GM19467 (cell line): ENCODE measurements at regions not wholly inside any gene's neighbourhood (a gene's known extent, or its start where the extent isn't known, plus 50 kb on each side); places are given as distances from the start of the nearest gene placed in this dataset.
"Not testable (repeated sequence)": the region's sequence is repeated elsewhere in the genome, so short reads cannot be mapped to it uniquely, and the experiment has no call there.

Experiments used
- ATAC-seq: cut with Tn5 transposase; IDR thresholded peaks from one replicate; pipeline ENCODE4 v1.9.1; 2021; ENCODE audit warnings: mild to moderate bottlenecking, moderate library complexity; ENCODE audit not compliant: unreplicated experiment

DNA sequence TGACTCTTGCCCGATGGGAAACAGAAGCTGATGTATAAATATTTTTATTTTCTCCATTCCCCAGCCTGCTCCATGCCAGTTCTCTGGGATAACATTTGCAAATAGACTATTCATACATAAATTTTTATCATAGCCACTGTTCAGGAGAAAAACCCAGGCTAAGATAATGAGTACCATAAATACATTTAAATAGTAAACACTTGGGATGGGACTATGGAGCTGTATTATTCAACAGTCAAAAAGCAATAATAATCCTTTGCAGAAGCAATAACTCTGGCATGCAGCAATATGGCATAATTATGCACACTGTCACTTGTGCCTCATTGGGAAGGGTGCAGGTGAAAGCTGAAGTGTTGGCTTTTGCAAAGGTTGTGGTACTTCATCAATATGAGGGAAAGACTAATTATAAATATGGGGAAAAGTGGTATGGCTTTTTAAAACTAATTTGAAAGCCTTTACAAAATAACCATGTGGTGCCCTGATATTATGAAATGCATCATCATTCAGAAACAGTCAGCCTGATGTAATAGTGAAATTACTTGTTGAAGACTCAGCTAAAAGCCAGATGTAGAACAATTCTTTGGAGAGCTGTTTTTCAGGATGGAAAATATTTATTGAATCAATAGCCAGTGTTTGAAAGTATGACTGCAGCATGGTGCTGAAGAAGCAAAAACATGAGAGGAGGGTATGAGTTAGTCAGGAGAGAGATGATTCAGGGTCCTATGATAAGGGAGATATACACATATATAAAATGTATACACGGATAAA, 2476.7 kb downstream of the PCDH9 start:
- no peak for ATAC-seq

DNA sequence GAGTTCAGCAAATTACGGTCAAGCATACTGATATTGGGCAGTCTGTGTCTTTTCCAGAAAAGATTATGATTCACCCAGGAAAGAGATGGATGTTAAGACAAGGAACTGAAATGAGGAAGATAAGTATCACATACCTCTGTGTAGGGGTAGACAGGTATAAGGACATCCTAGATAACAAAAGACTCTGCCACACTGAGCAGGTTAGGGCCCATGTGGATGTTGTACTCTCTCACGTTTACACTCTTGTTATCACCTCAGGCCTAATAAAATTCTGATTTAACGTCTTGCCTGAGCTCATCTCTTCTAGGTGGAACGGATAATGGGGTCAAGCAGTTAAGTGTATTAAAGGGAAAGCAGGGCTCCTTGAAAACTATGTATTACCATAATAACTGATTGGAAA, 2480.8 kb downstream of the PCDH9 start:
- ATAC-seq = no peak

DNA sequence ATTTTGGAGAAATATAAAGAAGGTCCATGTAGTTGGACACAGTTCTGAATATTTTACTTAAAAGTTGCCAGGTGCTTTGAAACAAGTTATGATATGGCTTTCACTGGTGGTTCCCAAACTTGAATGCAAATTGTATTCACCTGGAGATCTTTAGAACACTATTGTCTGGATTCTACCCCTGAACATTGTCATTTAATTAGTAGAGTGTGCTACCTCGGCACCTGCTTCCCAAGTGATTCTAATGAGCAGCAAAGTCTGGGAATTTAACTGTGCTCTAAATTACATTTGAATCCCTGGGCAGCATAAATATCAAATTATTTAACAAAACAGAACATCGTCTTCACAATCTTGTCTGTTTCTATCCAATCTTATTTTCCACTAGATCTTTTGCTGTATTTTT, 2483.3 kb downstream of the PCDH9 start:
- ATAC-seq = no peak

DNA sequence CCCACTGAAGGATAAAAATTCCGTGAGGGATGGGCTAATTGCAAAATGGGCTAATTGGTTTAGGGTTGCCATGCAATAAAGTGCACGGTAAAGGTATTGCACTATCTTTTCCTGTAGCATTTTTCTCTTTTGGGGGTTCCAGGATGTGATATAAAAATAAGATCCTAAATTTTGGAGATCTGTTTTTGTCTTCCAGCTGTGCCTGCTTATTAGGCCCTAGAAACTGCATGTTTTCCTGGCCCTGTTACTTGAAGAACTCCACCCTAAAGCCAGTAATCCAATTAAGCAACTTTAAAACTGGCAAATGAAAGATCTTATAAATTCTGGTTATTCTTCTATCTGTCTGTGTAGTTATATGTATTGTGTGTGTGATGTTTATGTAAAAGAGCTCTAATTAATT, 2489.6 kb downstream of the PCDH9 start:
- no peak for ATAC-seq

DNA sequence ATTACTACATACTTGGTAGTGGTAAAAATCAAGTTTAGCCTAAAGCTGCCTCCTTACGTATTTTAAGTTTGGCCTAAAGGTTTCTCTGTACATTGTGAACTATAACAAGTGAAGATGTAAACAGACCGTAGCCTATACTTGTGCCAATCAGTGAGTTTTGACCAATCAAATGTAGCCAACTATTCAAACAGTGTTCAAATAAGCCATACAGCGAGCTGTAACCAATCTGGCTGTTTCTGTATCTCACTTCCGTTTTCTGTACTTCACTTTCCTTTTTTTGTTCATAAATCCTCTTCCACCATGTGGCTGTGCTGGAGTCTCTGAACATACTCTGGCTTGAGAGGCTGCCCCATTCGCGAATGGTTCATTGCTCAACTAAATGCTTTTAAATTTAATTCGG, 2504.6 kb downstream of the PCDH9 start:
- no peak for ATAC-seq

DNA sequence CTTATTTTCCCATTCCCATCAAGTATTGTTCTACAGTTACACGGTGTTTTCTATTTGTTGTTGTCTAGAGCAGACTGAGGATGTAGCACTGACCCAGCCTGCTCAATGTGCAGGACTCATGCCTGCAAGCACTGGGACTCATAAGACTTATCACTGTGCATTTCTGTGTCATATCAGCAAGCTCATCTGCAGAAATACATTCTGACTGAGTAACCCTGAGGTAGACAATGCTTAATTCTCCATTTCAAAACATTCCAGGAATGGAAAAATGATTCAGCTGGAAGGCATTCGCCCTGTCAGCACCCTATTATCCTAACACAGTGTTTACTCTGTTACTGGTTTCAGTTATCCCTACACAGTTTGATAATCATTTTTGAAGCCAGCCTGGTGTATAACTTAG, 2506.4 kb downstream of the PCDH9 start:
- ATAC-seq = no peak

DNA sequence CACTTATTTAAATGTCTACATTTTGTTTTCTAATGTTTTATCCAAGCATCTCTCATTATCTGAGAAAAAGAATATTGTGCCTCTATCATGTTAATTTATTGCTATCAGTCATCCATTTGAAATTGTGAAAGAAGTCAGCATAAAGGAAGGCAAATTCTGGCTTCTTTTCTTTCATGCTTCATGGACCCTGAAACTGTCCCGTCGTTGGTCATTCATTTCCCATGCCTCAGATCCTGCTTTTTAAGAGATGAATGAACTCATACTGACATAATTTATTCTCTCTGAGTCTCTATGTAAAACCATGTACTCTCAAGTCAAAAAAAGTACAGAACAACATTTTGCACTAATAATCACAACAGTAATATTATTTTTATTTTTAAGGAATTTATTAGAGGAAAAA, 2512.0 kb downstream of the PCDH9 start:
- ATAC-seq = no peak

DNA sequence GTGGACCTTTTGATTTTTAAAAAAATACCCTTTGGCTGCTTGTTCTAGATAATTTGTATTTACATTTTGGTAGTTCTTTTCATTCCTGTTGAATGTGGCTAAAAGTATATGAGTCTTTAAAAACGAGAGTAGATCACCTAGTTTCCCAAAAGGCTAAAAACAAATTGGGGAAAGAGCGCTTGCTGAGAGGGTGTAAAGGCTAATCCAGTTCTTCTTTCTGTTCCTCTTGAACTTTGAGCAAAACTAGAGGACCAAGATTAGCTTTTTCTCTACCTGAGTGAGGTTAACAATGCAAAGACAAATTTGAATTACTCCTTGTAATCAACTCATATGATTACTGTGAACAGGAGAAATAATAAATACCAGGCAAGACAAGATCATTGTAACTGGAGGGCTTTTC, 2513.2 kb downstream of the PCDH9 start:
- no peak for ATAC-seq

DNA sequence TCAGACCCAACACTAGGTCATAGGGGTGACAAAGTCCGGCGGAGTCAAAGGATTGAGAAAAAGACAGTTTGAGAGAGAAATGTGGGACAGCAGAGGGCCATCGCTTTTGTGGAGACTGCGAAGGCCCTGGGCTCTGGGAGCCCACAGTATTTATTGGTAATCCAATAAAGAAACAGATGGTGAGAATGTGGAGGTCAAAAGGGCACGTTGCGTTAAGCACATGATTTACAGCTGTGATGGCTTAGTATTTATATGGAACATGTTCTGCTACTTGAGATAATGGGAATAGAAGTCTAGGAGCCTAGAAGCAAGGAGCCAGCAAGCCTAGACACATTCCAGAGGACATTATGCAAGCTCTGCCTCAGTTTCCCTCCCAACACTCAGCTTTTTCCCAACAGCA, 2521.1 kb downstream of the PCDH9 start:
- no peak for ATAC-seq

DNA sequence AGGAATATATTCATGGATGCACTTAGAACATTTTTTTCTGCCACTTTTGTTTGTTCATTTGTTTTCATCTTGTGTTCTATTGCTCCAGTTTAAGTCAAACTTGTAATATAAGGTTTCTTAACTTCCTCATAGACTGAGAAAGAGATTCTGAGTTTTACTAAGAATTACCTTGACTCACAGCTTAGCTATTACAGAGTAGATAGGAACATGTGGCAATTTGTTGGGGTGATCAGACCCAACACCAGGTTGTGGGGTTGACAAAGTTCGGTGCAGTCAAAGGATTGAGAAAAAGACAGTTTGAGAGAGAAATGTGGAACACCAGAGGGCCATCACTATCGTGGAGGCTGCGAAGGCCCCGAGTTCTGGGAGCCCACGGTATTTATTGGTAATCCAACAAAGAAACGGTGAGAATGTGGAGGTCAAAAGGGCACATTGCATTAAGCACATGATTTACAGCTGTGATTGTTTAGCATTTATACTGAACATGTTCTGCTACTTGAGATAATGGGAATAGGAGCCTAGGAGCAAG, 2526.0 kb downstream of the PCDH9 start:
- ATAC-seq = no peak

DNA sequence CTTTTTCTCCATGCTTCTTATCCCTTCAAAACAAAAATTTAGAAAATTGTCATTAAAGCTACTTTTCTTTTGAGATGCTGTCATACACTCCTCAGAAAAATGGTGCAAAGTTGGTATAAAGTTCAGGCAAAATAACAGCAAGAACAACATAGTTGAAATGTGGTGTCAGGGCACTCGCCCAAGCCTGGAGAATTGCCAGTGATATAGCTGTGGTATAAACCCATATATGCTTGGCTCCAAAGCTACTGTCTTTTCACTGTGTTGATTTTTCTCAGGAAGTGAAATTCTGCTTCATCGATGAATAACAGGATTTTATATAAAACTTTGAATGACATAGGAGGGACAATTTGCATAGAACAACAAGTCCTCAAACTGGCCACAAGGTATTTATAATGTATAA, 2532.9 kb downstream of the PCDH9 start:
- ATAC-seq = no peak

DNA sequence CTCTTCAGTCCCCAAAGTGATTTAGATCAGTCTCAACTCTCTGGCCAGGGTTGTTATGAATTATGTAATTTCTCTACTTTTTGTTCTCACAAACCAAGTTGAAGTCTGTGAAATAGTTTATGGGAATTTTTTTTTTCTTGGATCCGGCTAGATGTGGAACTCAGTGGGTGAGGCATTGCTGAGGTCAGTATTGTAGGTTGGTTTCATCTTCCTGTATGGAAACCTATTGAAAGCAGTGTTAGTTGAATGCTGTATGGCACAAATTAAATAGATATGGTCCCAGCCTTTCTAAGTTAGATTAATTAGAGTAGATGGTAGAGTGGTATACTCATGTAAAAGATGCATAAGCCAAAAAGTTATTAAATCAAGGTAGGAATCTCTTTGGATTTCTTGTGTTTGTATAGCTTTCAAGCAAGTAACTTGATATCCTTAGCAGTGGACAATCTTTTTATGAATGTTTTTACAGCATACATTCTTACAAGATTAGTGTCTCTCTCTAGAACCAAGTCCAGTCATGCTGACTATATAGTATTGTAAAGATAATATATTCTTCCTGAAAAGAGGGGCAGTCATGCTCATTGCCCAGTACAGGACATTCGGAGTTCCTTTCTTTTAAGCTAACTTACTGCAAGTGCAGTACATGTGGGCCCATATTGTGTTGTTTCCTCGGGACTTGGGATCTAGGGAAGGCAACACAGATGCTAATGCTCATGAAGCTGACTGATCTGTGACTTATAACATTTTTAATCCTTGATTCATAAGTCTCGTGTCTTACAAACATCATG, 2541.1 kb downstream of the PCDH9 start:
- ATAC-seq = no peak

DNA sequence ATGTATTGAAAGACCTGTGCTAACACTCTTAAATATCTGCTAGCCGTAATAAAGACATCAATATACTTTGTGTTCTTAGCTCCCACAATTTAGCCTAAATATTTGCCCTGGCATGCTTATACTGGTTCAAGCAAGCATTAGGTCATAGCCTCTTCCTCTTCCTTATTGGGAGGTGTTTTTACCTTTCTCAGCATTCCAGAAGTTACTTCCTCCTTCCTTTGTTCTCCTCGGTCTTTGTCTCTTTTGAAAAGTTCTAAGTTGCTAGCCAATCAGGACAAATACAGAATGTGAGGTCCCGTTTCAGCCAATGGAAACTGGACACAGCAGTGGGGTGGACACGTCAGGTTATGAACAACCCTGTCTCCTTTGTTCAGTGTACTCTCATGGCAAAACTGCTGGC, 2543.6 kb downstream of the PCDH9 start:
- ATAC-seq = not testable (repeated sequence)

DNA sequence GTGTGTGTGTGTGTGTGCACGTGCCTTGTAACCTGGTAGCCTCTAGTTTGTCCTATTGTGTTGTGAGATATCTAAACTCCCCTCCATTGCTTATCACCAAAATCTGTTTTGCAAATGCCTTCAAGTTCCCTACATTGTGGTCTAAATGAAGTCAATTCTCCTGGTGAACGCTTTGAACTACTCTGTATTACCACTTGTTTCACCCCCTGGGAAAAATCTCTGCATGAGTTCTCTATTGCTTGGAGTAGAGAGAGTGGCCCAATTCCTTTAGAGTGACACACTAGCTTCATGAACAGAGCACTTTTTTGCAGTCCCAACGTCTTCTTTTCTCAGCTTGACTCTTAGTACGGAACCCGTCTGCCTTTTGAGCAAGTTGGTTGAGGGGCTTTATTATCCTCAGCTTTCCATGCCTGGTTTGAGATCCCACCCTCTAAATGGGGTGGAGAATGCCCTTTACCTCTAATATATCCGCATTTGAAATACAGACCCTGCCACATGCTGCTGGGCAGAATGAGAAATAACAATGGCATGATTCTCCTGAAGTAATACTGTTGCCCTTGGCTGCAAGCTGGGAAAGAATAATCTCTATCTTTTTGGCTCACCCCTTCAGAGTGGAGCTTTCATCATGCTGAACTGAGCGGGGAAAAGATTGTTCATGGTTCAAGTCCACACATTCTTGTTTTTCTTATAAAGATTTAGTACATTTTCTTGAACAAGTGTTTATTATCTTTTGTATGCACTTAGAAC, 2545.3 kb downstream of the PCDH9 start:
- ATAC-seq = no peak

DNA sequence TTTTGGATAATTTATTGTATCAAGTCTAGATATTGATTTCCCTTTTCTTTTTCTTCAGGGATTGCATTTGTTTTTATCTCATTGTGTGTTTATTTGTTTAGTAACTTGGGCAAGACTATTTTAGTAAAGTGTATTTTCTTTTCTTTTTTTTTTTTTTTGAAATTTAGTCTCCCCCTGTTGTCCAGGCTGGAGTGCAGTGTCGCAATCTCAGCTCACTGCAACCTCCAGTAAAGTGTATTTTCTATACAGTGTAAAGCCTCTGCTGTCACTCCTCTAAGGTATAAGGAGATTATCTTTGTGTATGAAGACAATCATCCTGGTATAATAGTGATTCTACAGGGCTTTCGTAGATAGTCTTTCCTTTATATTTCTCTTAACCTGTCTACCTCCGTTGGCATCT, 2546.0 kb downstream of the PCDH9 start:
- no peak for ATAC-seq

DNA sequence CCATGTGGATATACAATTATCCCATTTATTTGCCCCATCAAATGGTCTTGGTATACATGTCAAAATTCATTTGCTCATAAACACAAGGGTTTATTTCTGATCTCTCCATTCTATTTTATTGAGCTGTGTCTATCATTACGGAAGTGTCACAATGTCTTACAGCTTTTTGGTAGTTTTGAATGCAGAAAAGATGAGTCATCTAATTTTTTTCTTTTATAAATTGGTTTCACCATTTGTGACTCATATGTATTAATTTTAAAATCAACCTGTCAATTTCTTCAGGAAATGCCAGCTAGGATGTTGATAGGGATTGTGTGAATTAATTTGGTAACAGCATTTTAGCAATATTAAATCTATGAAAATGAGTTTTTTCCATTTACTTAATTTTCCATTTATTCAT, 2549.4 kb downstream of the PCDH9 start:
- no peak for ATAC-seq

DNA sequence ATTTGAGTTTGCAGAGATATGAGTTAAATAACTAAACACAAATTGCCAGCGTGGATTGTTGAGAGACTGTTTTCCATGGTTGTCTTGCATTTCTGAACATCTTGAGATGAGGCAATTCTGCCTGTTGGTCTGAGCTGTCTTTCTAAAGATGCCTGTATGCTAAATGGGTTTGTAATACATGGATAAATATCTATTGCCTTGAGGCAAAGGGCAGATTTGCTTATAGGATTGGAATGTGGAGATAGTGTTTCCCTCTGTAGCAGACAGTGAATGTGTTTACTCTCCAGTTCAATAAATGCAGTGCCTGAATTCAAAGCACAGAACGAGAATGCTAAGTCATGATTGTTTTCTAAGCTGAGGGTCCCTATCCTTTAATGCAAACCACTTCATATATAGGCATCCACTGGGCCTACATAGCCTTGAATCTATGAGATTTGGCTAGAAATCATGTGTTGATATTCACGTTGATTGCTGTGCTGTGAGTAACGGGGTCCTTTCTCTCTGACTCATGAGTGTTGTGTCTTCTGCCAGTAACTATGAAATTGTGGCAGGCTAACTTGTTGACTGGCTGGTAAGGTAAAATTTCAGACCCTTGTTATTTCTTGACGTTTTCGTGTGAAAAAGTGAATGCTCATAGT, 2554.8 kb downstream of the PCDH9 start:
- no peak for ATAC-seq

DNA sequence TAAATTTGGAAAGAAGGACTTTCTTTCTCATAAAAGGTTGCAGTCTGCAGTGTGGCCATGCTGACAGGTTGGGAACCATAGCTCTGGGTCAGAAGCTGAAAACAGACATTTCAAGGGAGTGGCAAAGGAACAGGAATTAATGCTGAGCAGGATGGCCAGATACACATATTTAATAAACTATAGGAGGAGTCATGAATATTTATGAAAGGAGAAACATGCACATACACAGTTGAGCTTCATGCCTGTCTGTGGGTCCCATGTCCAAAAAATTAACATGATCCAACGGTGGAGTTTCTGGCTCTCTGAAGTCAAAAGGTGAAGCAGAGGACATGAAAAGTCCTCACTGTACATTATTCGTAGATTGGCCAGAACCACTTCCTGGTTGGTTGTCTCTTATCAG, 2556.0 kb downstream of the PCDH9 start:
- ATAC-seq = no peak

DNA sequence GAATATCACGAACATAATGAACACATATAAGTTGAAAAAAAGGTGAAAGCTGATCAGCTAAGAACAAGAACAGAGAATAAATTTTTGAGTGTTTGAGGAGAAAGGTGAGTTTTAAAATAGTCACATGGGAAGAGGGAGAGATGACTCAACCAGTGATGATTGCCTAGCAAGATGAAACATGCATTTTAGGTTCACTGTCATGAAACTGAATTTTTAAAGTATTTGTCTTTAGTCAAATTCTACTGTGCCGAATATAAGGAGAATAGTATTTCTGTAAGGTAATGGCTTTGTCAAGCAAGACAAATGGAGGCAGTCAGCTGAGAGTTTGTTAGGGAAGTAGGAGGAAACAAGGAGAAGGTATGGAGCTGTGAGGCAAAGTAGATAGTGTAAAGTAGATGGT, 2557.4 kb downstream of the PCDH9 start:
- ATAC-seq = no peak

DNA sequence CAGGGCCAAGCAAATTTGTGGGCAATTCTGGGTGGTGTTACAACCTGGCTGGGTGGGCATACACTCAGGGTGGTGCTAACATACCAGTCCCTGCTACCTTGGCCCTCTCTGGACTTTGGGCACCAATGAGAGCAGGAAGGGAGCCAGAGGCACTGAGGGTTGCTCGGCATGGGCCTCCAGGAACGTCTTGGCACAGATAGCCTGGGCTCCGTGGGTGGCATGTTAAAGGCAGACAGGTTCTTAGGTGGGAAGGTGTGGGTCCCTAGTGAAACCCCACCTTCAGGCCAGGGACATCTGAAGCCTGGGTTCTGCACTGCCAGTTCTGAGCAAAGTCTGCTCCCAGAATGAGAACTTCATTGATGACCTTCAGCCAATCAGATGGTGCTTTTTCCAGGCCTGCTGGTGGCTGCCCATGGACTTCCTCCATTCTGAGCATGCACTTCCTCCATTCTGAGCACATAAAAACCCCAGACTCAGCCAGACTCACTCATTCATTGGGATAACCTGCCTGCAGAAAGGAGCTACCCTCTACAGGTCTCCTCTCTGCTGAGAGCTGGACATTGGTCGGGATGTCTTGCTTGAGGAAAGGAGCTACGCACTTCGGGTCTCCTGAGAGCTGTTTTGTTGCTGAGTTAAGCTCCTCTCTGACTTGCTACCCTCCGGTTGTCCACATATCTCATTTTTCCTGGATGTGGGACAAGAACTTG, 2567.1 kb downstream of the PCDH9 start:
- no peak for ATAC-seq
